ENCODE measurements at regions not wholly inside any gene's neighbourhood (a gene's known extent, or its start where the extent isn't known, plus 50 kb on each side); places are given as distances from the start of the nearest gene placed in this dataset.
"Not testable (repeated sequence)": the region's sequence is repeated elsewhere in the genome, so short reads cannot be mapped to it uniquely, and the experiment has no call there.

DNA sequence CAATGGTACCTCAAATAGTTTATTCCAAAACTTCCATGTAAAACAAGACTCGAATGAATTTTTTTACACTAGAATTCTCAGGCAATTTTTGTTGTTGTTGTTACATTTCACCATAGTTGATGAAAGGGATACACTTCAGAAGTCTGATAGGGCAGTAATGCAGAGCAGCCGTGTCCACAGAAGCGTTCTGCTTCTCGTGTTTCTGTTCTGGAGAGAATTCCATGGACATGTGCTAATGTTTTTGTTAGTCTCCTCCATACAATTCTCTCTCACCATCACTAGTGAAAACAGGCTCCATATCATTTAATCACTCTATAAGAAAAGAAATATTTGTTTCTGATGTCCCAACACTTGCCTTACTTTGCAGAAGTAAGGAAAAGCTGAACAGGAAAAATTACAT, 606.1 kb downstream of the SLC16A7 start:
- DNase-seq = no peak

DNA sequence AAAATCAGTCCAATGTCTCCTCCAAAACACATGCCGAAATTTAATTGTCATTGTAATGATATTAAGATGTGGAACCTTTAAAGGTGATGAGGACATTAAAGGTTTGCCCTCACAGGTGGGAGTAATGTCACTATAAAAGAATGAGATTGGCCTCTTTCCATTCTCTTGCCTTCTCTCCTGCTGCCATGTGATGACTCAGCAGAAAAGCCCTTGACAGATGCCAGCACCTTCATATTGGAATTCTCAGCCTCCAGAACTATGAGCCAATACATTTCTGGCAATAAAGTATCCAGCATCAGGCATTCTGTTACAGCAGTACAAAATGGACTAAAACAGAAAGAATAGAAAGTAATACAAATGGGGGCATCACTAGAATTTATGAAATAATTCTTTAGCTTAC, 609.7 kb downstream of the SLC16A7 start:
- DNase-seq = no peak

DNA sequence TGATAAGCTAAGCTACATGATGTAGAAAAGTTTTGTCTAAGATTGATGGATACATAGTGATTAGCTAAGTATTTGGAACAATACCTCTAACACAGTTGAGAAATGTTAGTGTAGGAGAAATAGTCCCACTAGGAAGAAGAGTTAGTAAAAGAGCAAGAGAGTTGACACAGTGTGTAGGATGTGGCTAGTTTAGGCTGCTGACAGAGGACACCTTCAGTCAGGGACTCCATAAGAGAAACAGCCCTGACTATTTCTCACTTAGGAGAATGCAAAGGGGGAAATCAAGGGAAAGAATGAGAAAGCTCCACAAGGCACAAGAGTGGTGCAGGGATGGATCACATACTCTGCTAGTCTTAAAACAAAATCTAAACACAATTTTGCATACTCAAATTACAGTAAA, 613.7 kb downstream of the SLC16A7 start:
- DNase-seq = no peak

DNA sequence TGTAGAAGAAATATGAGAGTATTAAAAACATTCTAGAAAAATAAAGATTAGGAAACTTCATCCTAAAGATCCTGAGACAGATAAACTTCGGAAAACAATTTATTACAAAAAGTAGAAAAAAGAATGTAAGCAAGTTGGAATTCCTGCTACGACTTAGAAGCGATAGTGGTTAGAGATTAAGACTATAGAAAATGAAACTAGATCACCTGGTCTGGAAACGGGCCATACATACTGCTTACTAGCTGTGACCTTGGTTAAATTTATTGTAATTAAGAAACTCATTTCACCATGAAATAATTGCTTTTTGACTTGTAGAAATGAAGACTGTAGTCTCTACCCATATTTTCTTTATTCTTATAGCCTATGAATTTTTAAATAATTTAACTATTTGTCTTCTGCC, 614.1 kb downstream of the SLC16A7 start:
- DNase-seq = no peak

DNA sequence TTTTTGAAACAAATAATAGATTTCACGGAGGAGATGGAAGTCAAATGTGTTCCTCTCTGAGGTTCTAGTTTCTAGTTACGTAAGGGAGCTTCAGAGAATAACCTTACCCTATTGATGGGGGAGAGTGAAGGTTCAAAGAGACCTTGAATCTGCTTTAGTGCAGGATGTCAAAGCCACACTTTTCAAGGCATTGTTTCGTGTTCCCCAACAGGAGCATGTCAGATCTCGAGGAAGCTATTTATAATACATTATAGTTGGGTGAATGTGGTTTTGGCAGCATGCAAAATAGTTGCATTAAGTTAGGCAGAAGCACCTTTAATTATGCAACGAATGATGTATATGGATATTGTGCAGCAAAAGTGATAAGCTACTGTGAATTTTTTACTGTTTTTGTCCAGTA, 614.9 kb downstream of the SLC16A7 start:
- no peak for DNase-seq

DNA sequence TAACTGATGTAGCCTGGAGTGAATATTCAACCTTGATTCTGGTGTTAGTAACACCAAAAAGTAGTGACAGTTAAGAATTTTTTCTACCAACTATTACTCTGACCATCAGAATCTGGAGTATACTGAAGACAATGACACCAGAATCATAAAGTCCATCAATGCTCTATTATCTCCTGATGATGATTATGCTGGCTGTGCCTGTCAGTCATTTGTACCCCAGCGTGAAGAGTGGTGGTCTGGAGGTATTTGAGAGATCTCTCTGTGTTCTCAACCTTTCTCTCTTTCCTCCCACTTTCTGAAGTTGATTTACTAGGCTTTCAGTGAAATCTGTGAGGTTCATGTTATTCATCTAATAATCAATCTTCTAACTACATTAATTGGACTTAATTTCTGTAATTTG, 615.4 kb downstream of the SLC16A7 start:
- DNase-seq = no peak

DNA sequence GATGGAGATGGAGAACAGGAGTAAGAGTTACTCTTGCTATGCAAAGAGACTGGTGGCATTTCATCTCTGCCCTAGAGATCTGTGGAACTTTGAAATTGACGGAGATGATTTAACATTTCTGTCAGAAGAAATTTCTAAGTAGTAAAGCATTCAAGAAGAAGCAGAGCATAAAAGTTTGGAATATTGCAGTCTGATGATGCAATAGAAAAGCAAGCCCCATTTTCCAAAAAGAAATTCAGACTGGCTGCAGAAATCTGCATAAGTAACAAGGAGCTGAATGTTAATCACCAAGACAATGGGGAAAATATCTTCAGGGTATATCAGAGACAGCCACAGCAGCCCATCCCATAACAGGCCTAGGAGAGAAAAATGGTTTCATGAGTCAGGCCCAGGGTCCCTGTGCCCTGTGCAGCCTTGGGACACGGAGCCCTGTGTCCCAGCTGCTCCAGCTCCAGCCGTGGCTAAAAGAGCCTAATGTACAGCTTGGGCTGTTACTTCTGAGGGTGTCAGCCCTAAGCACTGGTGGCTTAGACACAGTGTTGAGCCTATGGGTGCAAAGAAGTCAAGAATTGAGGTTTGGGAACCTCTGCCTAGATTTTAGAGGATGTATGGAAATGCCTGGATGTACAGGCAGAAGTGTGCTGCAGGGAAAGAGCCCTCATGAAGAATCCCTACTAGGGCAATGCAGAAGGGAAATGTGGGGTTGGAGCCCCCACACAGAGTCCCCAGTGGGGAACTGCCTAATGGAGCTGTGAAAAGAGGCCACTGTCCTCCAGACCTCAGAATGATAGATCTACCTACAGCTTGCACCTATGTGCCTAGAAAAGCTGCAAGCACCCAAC, 616.6 kb downstream of the SLC16A7 start:
- DNase-seq = no peak

DNA sequence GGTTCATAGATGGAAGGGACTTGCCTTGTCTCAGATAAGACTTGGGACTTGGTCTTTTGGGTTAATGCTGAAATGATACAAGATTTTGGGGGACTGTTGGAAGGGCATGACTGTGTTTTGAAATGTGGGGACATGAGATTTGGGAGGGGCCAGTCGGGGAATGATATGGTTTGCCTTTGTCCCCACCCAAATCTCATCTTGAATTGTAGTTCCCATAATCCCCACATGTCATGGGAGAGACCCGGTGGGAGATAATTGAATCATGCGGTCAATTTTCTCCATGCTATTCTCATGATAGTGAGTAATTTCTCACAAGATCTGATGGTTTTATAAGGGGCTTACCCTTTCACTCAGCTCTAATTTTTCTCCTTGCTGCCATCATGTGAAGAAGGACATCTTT, 617.4 kb downstream of the SLC16A7 start:
- DNase-seq = not testable (repeated sequence)

DNA sequence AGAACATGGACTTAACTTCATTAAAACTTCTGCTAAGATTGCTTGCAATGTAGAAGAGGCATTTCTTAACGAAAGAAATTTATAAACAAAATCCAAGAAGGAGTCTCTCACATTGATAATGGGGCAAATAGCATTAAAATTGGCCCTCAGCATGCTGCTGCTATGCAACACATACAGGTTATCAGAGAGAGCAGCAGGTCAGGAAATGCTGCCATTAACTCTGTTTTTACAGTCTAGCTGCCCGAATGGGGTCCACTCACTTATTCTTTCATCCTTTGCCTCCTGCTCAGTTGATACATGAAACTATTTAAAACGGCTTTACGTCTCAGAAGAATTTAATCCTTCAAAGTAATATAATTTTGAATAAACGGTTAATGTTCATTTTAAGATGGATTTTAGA, 620.4 kb downstream of the SLC16A7 start:
- no peak for DNase-seq

DNA sequence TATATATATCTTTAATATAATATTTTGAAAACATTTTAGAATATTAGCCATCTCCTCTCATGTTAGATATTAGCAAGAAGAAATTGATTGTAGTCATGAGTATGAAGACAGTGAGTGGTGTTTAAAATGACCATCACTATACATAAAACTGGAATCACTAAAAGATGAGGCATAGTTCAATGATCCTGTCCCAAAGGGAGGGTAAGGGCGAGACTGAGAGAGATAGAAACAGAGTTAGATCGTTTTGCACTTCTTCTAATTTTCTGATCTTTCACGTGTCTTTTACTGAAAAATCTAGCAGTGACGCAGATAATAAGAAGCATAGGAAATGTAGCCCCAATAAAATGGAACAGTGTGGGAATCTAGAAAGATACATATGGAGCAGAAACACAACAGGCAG, 627.4 kb downstream of the SLC16A7 start:
- no peak for DNase-seq

DNA sequence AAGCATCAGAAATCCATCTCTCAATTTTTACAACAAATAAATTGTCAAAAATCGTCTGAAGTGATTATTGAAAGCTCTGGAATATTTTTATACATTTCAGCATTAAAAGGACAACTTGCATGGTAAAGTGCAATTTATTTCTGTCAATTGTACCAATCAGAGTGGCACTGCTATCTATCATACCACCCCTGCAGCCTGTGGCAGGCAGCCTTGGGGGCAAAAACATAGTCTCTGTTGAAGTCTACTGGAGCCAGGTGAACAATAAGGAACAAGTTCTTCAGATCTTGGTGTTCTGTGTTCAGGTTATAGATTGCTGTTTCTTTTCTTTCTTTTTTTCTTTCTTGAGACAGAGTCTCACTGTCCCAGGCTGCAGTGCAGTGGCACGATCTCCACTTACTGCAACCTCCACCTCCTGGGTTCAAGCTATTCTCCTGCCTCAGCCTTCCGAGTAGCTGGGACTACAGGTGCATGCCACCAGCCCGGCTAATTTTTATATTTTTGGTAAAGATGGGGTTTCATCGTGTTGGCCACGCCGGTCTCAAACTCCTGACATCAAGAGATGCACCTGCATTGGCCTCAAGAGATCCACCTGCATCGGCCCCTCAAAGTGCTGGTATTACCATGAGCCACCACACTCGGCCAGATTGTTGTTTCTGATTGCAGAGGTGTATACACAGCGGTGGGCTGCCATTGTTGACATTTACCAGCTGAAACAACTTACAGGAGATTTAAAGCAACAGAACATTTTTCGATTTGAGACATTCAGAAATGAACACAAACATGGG, 629.6 kb downstream of the SLC16A7 start:
- no peak for DNase-seq

DNA sequence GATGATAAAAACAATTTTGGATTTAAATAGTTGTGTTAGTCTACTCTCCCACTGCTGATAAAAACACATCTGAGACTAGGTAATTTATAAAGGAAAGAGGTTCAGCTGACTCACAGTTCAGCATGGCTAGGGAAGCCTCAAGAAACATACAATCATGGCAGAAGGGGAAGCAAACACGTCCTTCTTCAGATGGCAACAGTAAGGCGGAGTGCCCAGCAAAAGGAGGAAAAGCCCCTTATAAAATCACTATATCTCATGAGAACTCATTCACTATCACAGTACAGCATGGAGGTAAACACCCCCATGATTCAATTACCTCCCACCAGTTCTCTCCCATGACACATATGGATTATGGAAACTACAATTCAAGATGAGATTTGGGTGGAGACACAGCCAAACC, 632.1 kb downstream of the SLC16A7 start:
- no peak for DNase-seq

DNA sequence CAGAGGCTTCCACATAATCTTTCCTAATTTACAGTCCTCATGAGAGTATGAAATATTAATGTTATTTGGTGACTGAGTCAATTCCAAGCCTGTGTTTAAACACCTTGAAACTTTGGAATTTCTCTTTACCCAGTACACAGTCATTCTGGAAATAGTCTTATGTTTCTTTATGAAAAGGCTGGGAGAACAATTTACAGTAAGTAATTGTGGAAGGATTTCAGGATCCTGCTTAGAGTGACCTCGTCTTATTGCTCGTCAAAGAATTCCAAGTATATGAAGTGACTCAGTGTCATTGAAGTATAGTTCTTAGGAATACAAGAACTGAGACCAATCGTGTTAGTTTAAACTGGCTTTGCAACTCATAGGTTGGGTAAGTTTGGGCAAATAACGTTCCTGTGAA, 634.2 kb downstream of the SLC16A7 start:
- no peak for DNase-seq

DNA sequence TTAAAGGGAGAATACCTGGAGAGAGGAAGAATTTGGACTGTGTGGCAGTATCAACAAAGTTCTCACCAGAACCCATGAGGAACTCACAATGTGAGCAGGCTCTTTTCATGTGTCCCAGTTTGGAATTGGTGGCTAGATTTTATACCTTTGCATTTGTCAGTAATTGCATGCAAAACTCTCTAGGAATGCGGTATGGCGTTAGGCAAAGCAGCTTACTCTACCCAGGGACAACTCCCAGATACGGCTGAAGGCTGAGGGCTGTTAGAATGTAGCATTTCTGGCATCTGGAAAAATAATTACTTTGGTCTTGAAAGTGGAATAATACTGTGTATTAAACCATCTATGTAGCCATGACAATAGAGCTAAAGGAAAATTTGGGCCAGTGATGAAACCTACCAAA, 635.5 kb downstream of the SLC16A7 start:
- no peak for DNase-seq

DNA sequence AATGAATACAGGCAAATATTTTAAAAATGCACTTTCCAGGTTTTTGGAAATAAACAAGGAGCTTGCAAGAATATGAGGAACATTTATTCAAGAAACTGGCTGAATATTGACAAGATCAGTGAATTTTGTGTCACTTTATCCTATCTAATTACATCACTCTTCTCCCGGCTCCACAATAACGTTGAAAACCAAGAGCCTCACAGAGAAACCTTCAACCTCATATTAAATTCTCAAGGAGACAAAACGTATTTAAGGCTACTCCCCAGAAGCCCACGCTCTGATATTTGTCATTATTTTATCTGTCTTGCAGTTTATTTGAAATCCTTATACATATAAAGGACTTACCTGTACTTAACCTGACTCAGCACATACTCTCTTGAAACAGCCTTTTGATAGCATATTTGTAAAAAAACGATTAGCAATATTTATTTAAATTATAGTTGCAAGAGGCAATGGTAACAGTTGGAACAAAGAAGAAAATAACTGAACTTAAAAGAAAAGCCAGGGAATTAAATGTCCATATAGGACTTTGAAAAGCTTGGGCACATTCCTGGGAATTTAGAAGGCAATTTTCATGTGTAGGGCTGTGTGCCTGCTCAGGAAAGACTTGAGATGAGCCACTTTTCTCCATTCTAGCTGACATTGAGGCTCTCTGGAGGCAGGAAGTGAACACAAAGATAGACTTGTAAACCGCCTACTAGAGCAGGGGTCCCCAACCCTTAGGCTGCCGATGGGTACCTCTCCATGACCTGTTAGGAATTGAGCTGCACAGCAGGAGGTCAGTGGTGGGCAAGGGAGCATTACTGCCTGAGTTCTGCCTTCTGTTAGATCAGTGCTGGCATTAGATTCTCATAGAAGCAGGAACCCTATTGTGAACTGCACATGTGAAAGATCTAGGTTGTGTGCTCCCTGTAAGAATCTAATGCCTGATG, 636.4 kb downstream of the SLC16A7 start:
- no peak for DNase-seq

DNA sequence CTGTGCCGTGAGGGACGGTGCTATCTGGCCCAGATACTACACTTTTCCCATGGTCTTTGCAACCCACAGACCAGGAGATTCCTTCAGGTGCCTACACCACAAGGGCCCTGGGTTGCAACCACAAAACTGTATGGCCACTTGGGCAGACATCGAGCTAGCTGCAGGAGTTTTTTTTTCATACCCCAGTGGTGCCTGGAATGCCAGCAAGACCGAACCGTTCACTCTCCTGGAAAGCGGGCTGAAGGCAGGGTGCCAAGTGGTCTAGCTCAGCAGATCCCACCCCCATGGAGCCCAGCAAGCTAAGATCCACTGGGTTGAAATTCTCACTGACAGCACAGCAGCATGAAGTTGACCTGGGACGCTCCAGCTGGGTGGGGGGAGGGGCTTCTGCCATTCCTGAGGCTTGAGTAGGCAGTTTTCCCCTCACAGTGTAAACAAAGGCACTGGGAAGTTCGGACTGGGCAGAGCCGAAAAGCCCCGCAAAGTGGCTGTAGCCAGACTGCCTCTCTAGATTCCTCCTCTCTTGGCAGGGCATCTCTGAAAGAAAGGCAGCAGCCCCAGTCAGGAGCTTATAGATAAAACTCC, 638.9 kb downstream of the SLC16A7 start:
- DNase-seq = not testable (repeated sequence)

DNA sequence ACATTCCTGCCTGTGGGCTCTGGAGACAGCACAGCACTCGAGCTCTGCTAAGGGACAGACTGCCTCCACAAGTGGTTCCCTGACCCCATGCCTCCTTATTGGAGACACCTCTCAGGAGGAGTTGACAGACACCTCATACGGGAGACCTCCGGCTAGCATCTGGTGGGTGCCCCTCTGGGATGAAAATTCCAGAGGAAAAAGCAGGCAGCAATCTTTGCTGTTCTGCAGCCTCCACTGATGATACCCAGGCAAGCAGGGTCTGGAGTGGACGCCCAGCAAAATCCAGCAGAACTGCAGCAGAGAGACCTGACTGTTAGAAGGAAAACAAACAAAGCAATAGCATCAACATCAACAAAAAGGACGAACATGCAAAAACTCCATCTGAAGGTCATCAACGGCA, 639.4 kb downstream of the SLC16A7 start:
- DNase-seq = no peak

DNA sequence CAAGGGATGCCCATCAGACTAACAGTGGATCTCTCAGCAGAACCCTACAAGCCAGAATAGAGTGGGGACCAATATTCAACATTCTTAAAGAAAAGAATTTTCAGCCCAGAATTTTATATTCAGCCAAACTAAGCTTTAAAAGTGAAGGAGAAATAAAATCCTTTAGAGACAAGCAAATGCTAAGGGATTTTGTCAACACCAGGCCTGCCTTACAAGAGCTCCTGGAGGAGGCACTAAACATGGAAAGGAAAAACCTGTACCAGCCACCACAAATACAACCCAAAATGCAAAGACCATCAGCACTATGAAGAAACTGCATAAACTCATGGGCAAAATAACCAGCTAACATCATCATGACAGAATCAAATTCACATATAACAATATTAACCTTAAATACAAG, 640.6 kb downstream of the SLC16A7 start:
- not testable (repeated sequence) for DNase-seq

DNA sequence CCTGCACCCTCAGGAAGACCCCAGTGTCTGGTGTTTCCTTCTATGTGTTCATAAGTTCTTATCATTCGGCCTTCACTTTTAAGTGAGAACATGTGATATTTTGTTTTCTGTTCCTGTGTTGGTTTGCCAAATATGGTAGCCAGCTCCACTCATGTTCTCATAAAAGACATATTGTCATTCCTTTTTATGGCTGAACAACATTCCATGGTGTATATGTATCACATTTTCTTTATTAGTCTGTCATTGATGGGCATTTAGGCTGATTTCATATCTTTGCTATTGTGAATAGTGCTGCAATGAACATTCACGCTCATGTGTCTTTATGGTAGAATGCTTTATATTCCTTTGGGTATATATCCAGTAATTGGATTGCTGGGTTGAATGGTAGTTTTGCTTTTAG, 645.1 kb downstream of the SLC16A7 start:
- DNase-seq = no peak

DNA sequence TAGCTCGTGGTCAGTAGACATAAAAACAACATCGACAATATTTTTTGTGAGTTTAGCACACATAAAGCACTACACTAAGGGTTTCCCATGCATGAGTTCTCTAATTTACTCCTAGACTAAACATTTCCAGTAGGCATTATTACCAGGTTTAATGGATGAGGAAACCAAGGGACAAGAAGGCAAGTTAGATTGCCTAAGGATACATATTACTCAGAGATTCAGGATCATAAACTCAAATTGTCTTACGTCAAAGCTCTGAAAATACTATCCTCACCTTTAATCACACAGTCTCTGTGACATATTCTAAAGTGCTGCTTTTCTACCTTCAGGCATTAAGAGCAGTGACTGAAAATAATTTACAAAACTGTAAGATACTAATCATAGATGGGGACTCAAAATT, 655.3 kb downstream of the SLC16A7 start:
- DNase-seq = no peak

DNA sequence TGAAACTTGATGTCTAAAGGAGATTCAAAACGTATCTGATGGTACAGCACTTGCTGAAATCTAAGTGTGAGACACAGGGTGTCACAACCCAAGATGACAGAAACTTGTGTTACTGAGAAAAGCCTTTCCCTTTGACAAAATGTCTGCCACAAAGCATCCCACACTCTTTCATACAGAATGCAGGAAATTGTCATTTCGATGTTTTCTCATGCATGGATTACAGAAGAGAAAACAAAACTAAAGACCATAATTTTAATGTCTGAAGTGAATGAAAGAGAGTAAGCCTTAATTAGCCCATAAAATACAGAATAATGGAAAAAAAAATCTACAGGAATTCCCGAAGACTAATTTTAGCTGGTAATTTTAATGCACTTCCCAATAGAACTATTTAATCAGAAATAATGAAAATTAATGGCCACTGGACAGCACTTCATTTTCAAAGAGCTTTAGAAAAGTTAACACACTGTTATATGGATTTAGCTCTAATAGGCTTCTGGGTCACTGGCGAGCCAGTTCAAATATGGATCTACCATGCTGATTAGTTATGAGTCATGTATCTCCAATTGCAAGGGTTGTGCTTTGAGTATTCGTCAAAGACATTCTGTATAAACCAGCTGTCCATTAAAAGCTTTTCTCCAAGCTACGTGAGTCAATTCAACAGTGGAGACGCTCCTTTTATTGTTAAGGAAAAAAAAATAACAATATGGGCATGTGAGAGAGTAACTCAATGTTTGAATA, 656.7 kb downstream of the SLC16A7 start:
- DNase-seq = no peak

DNA sequence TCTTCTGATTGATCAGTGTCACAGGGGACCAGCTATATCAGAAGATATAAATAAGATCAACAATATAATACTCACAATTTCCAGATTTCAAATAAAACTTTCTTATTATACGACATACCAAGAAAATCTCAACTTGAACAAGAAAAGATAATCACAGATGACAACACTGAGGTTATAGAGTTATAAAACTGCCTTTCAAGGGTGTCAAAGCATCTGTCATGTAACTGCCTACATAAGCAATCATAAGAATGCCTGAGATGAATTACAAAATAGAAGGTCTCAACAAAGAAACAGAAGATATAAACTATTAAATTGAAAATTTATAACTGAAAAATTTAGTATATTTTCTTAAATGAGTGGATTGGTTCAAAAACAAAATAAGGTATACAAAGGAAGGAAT, 659.2 kb downstream of the SLC16A7 start:
- no peak for DNase-seq

Data from inflammatory macrophage treated with lipopolysaccharide for 1 hour (primary cell).